ENCODE measurements at regions not wholly inside any gene's neighbourhood (a gene's known extent, or its start where the extent isn't known, plus 50 kb on each side); places are given as distances from the start of the nearest gene placed in this dataset.

- no peak for TF ChIP-seq CTCF (IDR thresholded peaks at IDR 0.05; ENCODE audit: low read length)
- TF ChIP-seq EZH2 (IDR thresholded peaks at IDR 0.05; ENCODE audit: borderline replicate concordance, low read length) = no peak
- H3K79me2 ChIP-seq (ENCODE audit: insufficient read depth, low read length) = no peaks in the 10 kb centered on the region
Observed at GRCh38 chr9:28923351-28923750, 1350.1 kb upstream of the C9orf72 start.

GRCh38 chr9:28925157-28925556 is 1351.9 kb upstream of the C9orf72 start:
- TF ChIP-seq EZH2 (IDR thresholded peaks at IDR 0.05; ENCODE audit: borderline replicate concordance, low read length) (no peak), CTCF (IDR thresholded peaks at IDR 0.05; ENCODE audit: low read length) (no peak)
- Histone ChIP-seq H3K79me2 (ENCODE audit: insufficient read depth, low read length) (no peaks in the 10 kb centered on the region), H4K20me1 (ENCODE audit: insufficient read depth, low read length) (no peaks in the 10 kb centered on the region), H3K9ac (ENCODE audit: low read length) (no peak overlapping the region), H3K4me1 (ENCODE audit: insufficient read depth, low read length, severe bottlenecking) (no peaks in the 10 kb centered on the region), H3K4me3 (ENCODE audit: low read depth, low read length, poor library complexity, severe bottlenecking) (no peak overlapping the region), H2AFZ (ENCODE audit: low read length) (no peak overlapping the region), H3K27ac (ENCODE audit: low read depth, low read length, poor library complexity, severe bottlenecking) (no peak overlapping the region), H3K36me3 (ENCODE audit: insufficient read depth, low read length) (no peaks in the 10 kb centered on the region), H3K4me2 (ENCODE audit: low read length) (no peak overlapping the region), H3K9me3 (ENCODE audit: low read length) (no peaks in the 10 kb centered on the region), H3F3A (ENCODE audit: insufficient read depth, low read length) (no peaks in the 10 kb centered on the region), H3K9me2 (ENCODE audit: low read depth, low read length) (no peaks in the 10 kb centered on the region), H3K27me3 (ENCODE audit: insufficient read depth, low read length) (no peaks in the 10 kb centered on the region)

More at GRCh38 chr9:28923351-28923750, 1350.1 kb upstream of the C9orf72 start:
- no peaks in the 10 kb centered on the region for H3K36me3 ChIP-seq (ENCODE audit: insufficient read depth, low read length)
- no peaks in the 10 kb centered on the region for H3K4me1 ChIP-seq (ENCODE audit: insufficient read depth, low read length, severe bottlenecking)
- no peaks in the 10 kb centered on the region for H3K9me3 ChIP-seq (ENCODE audit: low read length)
- no peak overlapping the region for H3K27ac ChIP-seq (ENCODE audit: low read depth, low read length, poor library complexity, severe bottlenecking)
- no peak overlapping the region for H3K4me3 ChIP-seq (ENCODE audit: low read depth, low read length, poor library complexity, severe bottlenecking)
- H2AFZ ChIP-seq (ENCODE audit: low read length) = no peak overlapping the region
- no peak overlapping the region for H3K4me2 ChIP-seq (ENCODE audit: low read length)
- H3F3A ChIP-seq (ENCODE audit: insufficient read depth, low read length) = no peaks in the 10 kb centered on the region
- H3K27me3 ChIP-seq (ENCODE audit: insufficient read depth, low read length) = no peaks in the 10 kb centered on the region
- H3K9me2 ChIP-seq (ENCODE audit: low read depth, low read length) = no peaks in the 10 kb centered on the region
- no peak overlapping the region for H3K9ac ChIP-seq (ENCODE audit: low read length)
- H4K20me1 ChIP-seq (ENCODE audit: insufficient read depth, low read length) = no peaks in the 10 kb centered on the region

- H3K4me1 ChIP-seq (ENCODE audit: insufficient read depth, low read length, severe bottlenecking) = no peaks in the 10 kb centered on the region
- no peaks in the 10 kb centered on the region for H3F3A ChIP-seq (ENCODE audit: insufficient read depth, low read length)
- no peaks in the 10 kb centered on the region for H3K9me2 ChIP-seq (ENCODE audit: low read depth, low read length)
- H3K4me2 ChIP-seq (ENCODE audit: low read length) = no peak overlapping the region
- H3K9ac ChIP-seq (ENCODE audit: low read length) = no peak overlapping the region
- no peaks in the 10 kb centered on the region for H4K20me1 ChIP-seq (ENCODE audit: insufficient read depth, low read length)
- H3K36me3 ChIP-seq (ENCODE audit: insufficient read depth, low read length) = no peaks in the 10 kb centered on the region
- no peak overlapping the region for H3K27ac ChIP-seq (ENCODE audit: low read depth, low read length, poor library complexity, severe bottlenecking)
- H3K4me3 ChIP-seq (ENCODE audit: low read depth, low read length, poor library complexity, severe bottlenecking) = no peak overlapping the region
- H3K79me2 ChIP-seq (ENCODE audit: insufficient read depth, low read length) = no peaks in the 10 kb centered on the region
- no peak overlapping the region for H2AFZ ChIP-seq (ENCODE audit: low read length)
- TF ChIP-seq EZH2 (IDR thresholded peaks at IDR 0.05; ENCODE audit: borderline replicate concordance, low read length) (no peak), CTCF (IDR thresholded peaks at IDR 0.05; ENCODE audit: low read length) (no peak)
- no peaks in the 10 kb centered on the region for H3K9me3 ChIP-seq (ENCODE audit: low read length)
- H3K27me3 ChIP-seq (ENCODE audit: insufficient read depth, low read length) = no peaks in the 10 kb centered on the region
Observed at GRCh38 chr9:28926306-28926705, 1353.0 kb upstream of the C9orf72 start.
